ENCODE measurements at regions not wholly inside any gene's neighbourhood (a gene's known extent, or its start where the extent isn't known, plus 50 kb on each side); places are given as distances from the start of the nearest gene placed in this dataset.

GRCh38 chr4:180717451-180718033 is 1525.7 kb upstream of the TENM3 start:
- no peak for DNase-seq (ENCODE audit: low spot score)

GRCh38 chr4:180721356-180721755 is 1521.8 kb upstream of the TENM3 start:
- DNase-seq (ENCODE audit: low spot score): no peak

- DNase-seq (ENCODE audit: low spot score): no peak
Measured at GRCh38 chr4:180726611-180727010, 1516.6 kb upstream of the TENM3 start.

- no peak for DNase-seq (ENCODE audit: low spot score)
Measured at GRCh38 chr4:180727478-180727877, 1515.7 kb upstream of the TENM3 start.

- no peak for DNase-seq (ENCODE audit: low spot score)
Measured at GRCh38 chr4:180734753-180735432, 1508.3 kb upstream of the TENM3 start.

- no peak for DNase-seq (ENCODE audit: low spot score)
Measured at GRCh38 chr4:180741703-180742102, 1501.5 kb upstream of the TENM3 start.

- DNase-seq (ENCODE audit: low spot score): no peak
Measured at GRCh38 chr4:180745019-180745418, 1498.2 kb upstream of the TENM3 start.

- DNase-seq (ENCODE audit: low spot score): no peak
Measured at GRCh38 chr4:180751009-180751408, 1492.2 kb upstream of the TENM3 start.

- no peak for DNase-seq (ENCODE audit: low spot score)
Measured at GRCh38 chr4:180757927-180758326, 1485.3 kb upstream of the TENM3 start.

GRCh38 chr4:180766045-180766444 is 1477.2 kb upstream of the TENM3 start:
- no peak for DNase-seq (ENCODE audit: low spot score)

- DNase-seq (ENCODE audit: low spot score): no peak
Measured at GRCh38 chr4:180766944-180767729, 1476.1 kb upstream of the TENM3 start.

- DNase-seq (ENCODE audit: low spot score): no peak
Measured at GRCh38 chr4:180768610-180769009, 1474.6 kb upstream of the TENM3 start.

GRCh38 chr4:180769791-180770190 is 1473.4 kb upstream of the TENM3 start:
- no peak for DNase-seq (ENCODE audit: low spot score)

- no peak for DNase-seq (ENCODE audit: low spot score)
Measured at GRCh38 chr4:180770265-180770664, 1472.9 kb upstream of the TENM3 start.

GRCh38 chr4:180784940-180785339 is 1458.3 kb upstream of the TENM3 start:
- DNase-seq (ENCODE audit: low spot score): no peak

GRCh38 chr4:180788729-180789128 is 1454.5 kb upstream of the TENM3 start:
- no peak for DNase-seq (ENCODE audit: low spot score)

- DNase-seq (ENCODE audit: low spot score): no peak
Measured at GRCh38 chr4:180789929-180790328, 1453.3 kb upstream of the TENM3 start.

GRCh38 chr4:180790471-180790870 is 1452.7 kb upstream of the TENM3 start:
- DNase-seq (ENCODE audit: low spot score): no peak

GRCh38 chr4:180792541-180792940 is 1450.7 kb upstream of the TENM3 start:
- DNase-seq (ENCODE audit: low spot score): no peak

GRCh38 chr4:180794333-180794732 is 1448.9 kb upstream of the TENM3 start:
- no peak for DNase-seq (ENCODE audit: low spot score)

GRCh38 chr4:180798036-180798577 is 1445.1 kb upstream of the TENM3 start:
- DNase-seq (ENCODE audit: low spot score): no peak

- DNase-seq (ENCODE audit: low spot score): no peak
Measured at GRCh38 chr4:180799798-180800197, 1443.4 kb upstream of the TENM3 start.

GRCh38 chr4:180805101-180805500 is 1438.1 kb upstream of the TENM3 start:
- no peak for DNase-seq (ENCODE audit: low spot score)
